Astrocyte of the spinal cord (primary cell): ENCODE measurements at regions not wholly inside any gene's neighbourhood (a gene's known extent, or its start where the extent isn't known, plus 50 kb on each side); places are given as distances from the start of the nearest gene placed in this dataset.

ENCODE experiments used
- DNase-seq: peaks from one replicate; pipeline ENCODE4 v3.0.0; 2011; ENCODE audit warnings: low read depth, low spot score
- H3K4me3 ChIP-seq: 2 replicates; pipeline ENCODE4 v1.5.1; 2011; ENCODE audit warnings: low read depth, mild to moderate bottlenecking, low read length, moderate library complexity
- in situ Hi-C: cut with HindIII; loops from 2 replicates; pipeline ENCODE4 v1.10.0; 2017; ENCODE audit warnings: low sequenced_read_pairs
- TF ChIP-seq, protein P1 (sequence below): IDR thresholded peaks from 2 replicates; pipeline ENCODE4 v1.5.1; 2012; ENCODE audit warnings: low read depth, mild to moderate bottlenecking, low read length, inconsistent platforms

DNA sequence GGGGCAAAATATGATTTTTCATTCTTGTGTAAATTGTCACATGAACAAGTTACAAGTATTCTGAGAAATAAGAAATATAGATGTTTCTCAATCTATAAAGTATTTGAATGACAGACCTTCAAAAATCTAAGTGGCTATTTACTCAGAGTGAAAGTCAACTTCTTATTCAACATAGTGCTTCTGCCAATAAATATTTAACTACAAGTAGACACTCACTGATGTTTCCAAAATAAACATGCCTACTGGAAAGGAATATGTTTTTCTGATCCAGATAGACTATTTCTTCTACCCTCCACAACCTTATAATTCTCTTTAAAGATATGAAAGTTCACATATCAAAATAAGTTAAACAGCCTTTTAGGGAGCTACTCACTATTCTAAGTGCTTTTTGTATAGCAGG is 296.3 kb downstream of the DSC3 start:
- no peak overlapping the region for H3K4me3 ChIP-seq
- no peak for DNase-seq
- TF ChIP-seq, protein P1, sequence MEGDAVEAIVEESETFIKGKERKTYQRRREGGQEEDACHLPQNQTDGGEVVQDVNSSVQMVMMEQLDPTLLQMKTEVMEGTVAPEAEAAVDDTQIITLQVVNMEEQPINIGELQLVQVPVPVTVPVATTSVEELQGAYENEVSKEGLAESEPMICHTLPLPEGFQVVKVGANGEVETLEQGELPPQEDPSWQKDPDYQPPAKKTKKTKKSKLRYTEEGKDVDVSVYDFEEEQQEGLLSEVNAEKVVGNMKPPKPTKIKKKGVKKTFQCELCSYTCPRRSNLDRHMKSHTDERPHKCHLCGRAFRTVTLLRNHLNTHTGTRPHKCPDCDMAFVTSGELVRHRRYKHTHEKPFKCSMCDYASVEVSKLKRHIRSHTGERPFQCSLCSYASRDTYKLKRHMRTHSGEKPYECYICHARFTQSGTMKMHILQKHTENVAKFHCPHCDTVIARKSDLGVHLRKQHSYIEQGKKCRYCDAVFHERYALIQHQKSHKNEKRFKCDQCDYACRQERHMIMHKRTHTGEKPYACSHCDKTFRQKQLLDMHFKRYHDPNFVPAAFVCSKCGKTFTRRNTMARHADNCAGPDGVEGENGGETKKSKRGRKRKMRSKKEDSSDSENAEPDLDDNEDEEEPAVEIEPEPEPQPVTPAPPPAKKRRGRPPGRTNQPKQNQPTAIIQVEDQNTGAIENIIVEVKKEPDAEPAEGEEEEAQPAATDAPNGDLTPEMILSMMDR: no peak
- in situ Hi-C loops: no loop called here

DNA sequence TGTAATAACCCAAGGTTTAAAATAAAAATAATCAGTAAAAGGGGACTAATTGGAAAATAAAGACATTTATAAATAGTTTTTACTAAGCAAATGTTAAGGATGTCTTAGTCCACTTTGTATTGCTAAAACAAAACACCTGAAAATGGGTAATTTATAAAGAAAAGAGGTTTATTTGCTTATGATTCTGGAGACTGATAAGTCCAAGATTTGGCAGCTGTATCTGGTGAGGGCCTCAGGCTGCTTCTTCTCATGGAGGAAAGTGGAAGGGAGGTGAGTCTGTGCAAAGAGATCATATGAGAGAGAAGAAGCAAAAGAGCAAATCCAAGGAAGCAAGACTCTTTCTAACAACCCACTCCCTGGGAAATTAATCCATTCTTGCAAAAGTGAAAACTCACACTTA is 299.5 kb downstream of the DSC3 start:
- no peak for DNase-seq
- TF ChIP-seq, protein P1: no peak
- H3K4me3 ChIP-seq: no peak overlapping the region
- in situ Hi-C loops: no loop called here

DNA sequence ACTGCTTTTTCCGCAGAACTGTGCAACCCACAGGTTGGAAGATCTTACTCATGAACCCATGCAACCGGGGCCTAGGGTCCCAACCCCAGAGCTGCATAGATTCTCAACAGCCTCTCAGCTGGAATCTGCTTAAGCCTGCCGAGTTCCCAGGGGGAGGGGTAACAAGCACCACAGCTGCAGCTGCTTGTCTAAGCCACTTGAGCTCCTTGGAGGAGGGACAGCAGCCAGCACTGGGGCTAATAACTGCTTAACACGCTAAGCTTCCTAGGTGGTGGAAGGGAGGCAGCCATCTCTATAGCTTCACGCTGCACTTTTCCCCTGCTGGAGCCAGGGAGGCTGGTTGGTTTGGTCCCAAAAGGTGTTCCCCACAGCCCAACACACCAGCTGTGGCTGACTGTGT is 311.6 kb downstream of the DSC3 start:
- no peak overlapping the region for H3K4me3 ChIP-seq
- in situ Hi-C loops: no loop called here
- TF ChIP-seq, protein P1: no peak
- DNase-seq: no peak

DNA sequence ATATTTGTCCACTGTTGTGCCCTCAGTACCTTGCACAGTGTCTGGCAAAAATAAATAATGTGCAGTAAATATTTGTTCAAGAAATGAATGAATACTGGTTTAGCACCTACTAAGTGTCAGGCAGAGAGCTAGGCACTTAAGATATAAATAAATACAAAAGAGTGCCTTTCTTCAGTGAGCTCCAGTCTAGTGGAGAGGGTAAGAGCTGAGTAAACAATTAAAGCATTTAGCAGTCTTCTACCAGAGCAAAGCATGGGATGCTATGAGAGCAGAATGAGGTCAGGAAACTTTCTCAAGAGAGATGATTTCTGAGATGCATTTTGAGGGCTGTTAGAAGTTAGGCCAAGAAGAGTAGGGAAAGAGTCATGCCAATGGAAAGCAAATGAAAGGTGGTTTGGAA is 314.7 kb downstream of the DSC3 start:
- TF ChIP-seq, protein P1: no peak
- in situ Hi-C loops: no loop called here
- H3K4me3 ChIP-seq: no peak overlapping the region
- DNase-seq: no peak

DNA sequence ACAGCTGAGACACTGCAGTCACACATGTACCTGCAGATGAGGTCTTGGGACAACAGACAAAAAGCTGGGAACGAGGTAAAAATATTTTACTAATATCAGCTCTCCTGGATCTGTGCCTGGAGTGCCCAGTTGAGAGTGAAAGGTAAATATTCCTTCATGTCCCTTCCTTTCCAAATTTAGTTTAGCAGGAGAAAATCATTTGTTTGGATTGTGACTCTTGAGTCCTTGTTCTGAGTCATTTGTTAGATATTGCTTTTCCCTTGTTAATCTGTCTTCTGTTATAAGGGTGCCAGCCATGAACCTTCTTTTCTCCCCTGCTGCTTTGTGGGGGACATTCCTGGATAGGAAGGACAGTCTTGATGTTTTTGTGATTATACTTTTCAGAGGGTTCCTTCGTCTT is 329.2 kb downstream of the DSC3 start:
- TF ChIP-seq, protein P1: no peak
- H3K4me3 ChIP-seq: no peak overlapping the region
- no peak for DNase-seq
- in situ Hi-C loops: no loop called here

DNA sequence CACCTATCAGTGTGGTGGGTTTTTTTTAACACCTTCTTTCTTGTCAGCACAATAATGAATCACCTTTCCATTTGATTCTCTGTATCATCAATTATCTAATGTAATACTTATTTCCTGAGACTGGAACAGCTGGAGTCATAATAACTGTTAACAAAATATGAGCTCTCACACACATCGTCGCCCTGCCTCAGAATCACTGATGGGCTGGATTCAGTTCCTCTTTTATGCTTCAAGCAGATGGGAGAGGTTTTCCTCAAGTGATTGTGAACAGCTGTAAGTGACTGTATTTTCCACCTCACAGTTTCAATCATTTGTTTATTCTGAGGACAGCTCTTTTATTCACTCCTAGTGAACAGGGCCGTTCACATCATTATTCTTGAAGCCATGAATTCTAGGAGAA is 330.2 kb downstream of the DSC3 start:
- TF ChIP-seq, protein P1: no peak
- in situ Hi-C loops: no loop called here
- no peak for DNase-seq
- H3K4me3 ChIP-seq: no peak overlapping the region

DNA sequence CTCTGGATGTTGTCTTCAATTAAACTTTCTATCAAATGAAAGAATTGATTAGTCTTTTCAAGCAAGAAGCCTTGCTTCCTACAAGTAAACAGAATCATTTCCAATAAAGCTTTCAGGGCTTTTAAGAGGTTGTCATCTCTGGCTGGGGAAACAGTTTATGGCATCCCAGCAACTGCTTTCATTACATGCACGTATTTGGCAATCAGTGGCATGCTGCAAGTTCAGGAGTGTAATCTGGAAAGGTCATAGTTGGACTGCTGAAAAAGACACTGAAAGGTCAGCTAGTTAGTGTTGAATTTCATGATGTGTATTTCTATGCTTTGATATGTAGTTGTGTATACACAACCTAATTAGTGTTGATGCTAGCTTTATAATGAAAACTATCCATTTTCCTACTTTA is 332.9 kb downstream of the DSC3 start:
- no peak overlapping the region for H3K4me3 ChIP-seq
- DNase-seq: no peak
- in situ Hi-C loops: no loop called here
- TF ChIP-seq, protein P1: no peak
